C4-2B (cell line): ENCODE measurements at regions not wholly inside any gene's neighbourhood (a gene's known extent, or its start where the extent isn't known, plus 50 kb on each side); places are given as distances from the start of the nearest gene placed in this dataset.

Source experiments
- H3K27ac ChIP-seq: fragments of 450-650 bp; 2 replicates; pipeline ENCODE4 v1.5.1; 2017
- ZFX ChIP-seq: fragments of 450-650 bp; IDR thresholded peaks from 2 replicates; pipeline ENCODE4 v1.6.1; 2017
- TF ChIP-seq, protein P1 (sequence below): fragments of 450-650 bp; conservative IDR thresholded peaks from 2 replicates; pipeline ENCODE4 v1.5.1; 2017; ENCODE audit warnings: mild to moderate bottlenecking

DNA sequence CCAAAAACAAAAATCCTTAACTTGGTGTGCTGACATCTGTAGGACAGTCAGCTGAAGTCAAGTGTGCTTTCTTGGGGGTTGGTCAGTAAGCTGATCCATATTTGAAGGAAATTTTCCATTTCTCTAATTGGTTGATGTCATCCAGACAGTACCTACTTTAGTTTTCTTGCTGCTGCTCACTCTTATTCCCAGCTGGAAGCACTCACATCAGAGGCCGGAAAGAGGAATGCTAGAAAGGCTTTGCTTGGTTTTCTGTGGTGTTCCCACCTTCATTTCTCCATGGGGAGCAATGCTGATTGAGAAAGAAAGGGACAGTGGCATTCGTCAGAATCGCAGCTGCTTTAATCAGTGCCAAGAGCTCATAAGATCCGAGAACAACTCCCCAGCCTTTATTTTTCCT, 227.0 kb downstream of the C4orf33 start:
- TF ChIP-seq, protein P1, sequence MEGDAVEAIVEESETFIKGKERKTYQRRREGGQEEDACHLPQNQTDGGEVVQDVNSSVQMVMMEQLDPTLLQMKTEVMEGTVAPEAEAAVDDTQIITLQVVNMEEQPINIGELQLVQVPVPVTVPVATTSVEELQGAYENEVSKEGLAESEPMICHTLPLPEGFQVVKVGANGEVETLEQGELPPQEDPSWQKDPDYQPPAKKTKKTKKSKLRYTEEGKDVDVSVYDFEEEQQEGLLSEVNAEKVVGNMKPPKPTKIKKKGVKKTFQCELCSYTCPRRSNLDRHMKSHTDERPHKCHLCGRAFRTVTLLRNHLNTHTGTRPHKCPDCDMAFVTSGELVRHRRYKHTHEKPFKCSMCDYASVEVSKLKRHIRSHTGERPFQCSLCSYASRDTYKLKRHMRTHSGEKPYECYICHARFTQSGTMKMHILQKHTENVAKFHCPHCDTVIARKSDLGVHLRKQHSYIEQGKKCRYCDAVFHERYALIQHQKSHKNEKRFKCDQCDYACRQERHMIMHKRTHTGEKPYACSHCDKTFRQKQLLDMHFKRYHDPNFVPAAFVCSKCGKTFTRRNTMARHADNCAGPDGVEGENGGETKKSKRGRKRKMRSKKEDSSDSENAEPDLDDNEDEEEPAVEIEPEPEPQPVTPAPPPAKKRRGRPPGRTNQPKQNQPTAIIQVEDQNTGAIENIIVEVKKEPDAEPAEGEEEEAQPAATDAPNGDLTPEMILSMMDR: no peak
- TF ChIP-seq ZFX: no peak
- H3K27ac ChIP-seq: no peak overlapping the region

DNA sequence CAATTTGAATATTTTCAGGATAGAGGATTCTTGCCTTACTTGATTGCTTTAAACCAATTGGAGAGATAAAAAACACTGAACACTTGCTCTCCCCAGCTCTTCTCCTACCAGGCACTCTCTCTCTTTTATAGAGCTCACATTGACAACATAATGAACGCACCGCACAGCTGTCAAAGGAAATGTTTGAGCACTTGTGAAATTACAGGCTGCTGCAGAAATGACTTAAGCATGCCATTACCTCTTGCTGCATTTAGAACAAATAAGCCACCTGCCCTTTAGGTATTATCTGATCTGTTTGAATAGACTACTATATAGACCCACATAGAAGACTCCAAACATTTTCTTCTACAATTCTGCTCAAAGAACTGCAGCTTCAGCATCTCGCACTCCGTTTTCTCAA, 227.7 kb downstream of the C4orf33 start:
- TF ChIP-seq ZFX: no peak
- TF ChIP-seq, protein P1: no peak

DNA sequence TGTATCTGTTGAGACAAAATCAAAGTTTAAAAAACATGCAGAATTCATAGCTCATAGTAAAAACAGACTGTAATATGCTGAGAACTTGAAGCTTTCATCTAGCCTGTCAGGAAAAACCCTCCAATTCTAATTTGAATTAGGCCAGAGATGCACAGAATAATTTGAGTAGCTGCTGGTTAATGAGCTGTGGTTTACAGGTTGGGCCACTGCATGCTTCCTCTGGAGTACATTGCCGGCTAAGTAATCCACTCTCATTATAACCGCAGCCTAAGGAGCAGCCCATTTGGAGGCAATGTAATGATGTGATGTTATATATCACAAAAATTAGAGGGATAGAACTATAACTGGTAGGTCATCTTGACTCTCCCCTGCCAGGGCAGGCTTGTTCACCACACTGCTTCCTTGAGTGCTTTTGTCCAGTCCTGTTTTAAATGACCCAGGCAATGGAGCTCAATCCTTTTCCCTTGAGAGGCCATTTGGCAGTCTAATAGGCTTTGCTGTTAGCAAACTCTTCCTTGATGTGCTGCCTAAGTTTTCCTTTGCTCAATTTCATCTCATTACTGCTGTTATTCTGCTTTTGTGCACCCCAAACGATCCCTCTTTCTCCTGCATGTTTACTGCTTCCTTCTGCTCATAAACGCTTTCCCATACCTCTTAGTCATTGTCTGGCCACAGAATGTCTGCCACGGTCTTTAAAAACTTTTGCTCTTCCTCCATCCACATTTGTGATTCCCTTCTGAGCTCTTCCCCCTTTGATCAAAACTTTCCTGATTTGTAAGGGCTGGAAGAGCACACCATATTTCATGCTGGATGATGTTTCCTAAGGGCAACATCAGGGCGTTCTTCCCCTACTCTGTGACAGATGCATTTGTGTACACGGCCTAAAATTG, 230.9 kb downstream of the C4orf33 start:
- H3K27ac ChIP-seq: no peak overlapping the region
- TF ChIP-seq, protein P1: no peak
- TF ChIP-seq ZFX: no peak

More for the DNA sequence above, 227.7 kb downstream of the C4orf33 start:
- H3K27ac ChIP-seq: no peak overlapping the region

- TF ChIP-seq ZFX: no peak
- TF ChIP-seq, protein P1: no peak
- H3K27ac ChIP-seq: no peak overlapping the region
Observed at GRCh38 chr4:129327637-129328036, 231.7 kb downstream of the C4orf33 start.

- TF ChIP-seq, protein P1: no peak
- no peak for TF ChIP-seq ZFX
- no peak overlapping the region for H3K27ac ChIP-seq
Observed at GRCh38 chr4:129328162-129328561, 232.2 kb downstream of the C4orf33 start.

DNA sequence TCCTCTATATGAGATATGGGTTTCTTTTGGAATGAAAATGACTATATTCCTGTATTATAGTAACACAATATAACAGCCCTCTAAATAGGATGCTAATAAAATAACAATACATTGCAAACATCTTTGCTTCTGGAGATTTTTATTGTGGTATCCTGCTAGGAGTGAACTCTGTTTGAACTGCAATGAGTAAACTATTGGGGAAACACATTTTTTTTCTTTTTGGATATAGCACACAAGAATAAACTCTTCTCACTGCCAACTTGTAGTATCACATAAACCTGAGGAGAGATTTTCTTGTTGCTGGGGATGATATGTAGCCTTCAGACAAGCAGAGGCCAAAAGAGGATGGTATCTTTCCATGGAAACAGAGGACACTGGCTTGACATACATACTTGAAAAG, 238.2 kb downstream of the C4orf33 start:
- TF ChIP-seq, protein P1: no peak
- no peak for TF ChIP-seq ZFX

GRCh38 chr4:129335276-129335675, 239.3 kb downstream of the C4orf33 start:
- no peak for TF ChIP-seq ZFX
- TF ChIP-seq, protein P1: no peak

More for the DNA sequence above, 238.2 kb downstream of the C4orf33 start:
- no peak overlapping the region for H3K27ac ChIP-seq

More at GRCh38 chr4:129335276-129335675, 239.3 kb downstream of the C4orf33 start:
- H3K27ac ChIP-seq: no peak overlapping the region
